AG09319 (cell line): ENCODE measurements at regions not wholly inside any gene's neighbourhood (a gene's known extent, or its start where the extent isn't known, plus 50 kb on each side); places are given as distances from the start of the nearest gene placed in this dataset.

Source experiments
- DNase-seq: peaks from one replicate; pipeline ENCODE4 v3.0.0-alpha.2; 2010; ENCODE audit warnings: low read depth; ENCODE audit errors: extremely low read depth
- CTCF ChIP-seq: IDR thresholded peaks from 2 replicates; pipeline ENCODE4 v1.5.1; 2011; ENCODE audit warnings: low read depth, mild to moderate bottlenecking, inconsistent platforms, low read length, moderate library complexity

GRCh38 chr3:35968043-35968622 is 328.8 kb downstream of the ARPP21 start:
- no peak for TF ChIP-seq CTCF
- DNase-seq: no peak

- no peak for TF ChIP-seq CTCF
- no peak for DNase-seq
Observed at GRCh38 chr3:35969406-35969805, 330.1 kb downstream of the ARPP21 start.

GRCh38 chr3:35970793-35971192 is 331.5 kb downstream of the ARPP21 start:
- DNase-seq: no peak
- no peak for TF ChIP-seq CTCF

- TF ChIP-seq CTCF: no peak
- DNase-seq: no peak
Observed at GRCh38 chr3:35971686-35972085, 332.4 kb downstream of the ARPP21 start.

GRCh38 chr3:35974872-35975271 is 335.5 kb downstream of the ARPP21 start:
- no peak for TF ChIP-seq CTCF
- DNase-seq: no peak

GRCh38 chr3:35986161-35986560 is 346.8 kb downstream of the ARPP21 start:
- TF ChIP-seq CTCF: no peak
- no peak for DNase-seq

GRCh38 chr3:35987386-35987785 is 348.1 kb downstream of the ARPP21 start:
- no peak for DNase-seq
- TF ChIP-seq CTCF: no peak
